HEK293 (cell line): ENCODE measurements at regions not wholly inside any gene's neighbourhood (a gene's known extent, or its start where the extent isn't known, plus 50 kb on each side); places are given as distances from the start of the nearest gene placed in this dataset.

Experiments used
- CTCF ChIA-PET: fragments of 350-600 bp; formaldehyde crosslinking; extraction: SDS; loops from one replicate; lab custom pipeline; 2021; ENCODE audit warnings: antibody characterized with exemption; lab: Yijun Ruan, JAX
- POLR2A ChIA-PET: fragments of 300-600 bp; formaldehyde crosslinking; extraction: SDS; loops from one replicate; lab custom pipeline; 2020; ENCODE audit warnings: antibody characterized with exemption, inconsistent platforms; lab: Yijun Ruan, JAX
- H3K27ac ChIP-seq: fragments of 200-500 bp; sonication (Bioruptor generic); 2 replicates; pipeline ENCODE4 v1.5.1; 2014; ENCODE audit warnings: low read depth, low read length, control low read depth, inconsistent platforms; ENCODE audit errors: extremely low read depth
- H3K36me3 ChIP-seq, 2 experiments: fragments of 200-500 bp in 1 of 2; sonication (Bioruptor generic) in 1 of 2; 1 replicate in 1 of 2; 2 replicates in 1 of 2; pipeline ENCODE4 v1.5.1; 2014 to 2017; ENCODE audit warnings: inconsistent platforms in 2 of 2, low read length in 2 of 2; ENCODE audit not compliant: control insufficient read depth in 2 of 2, insufficient read depth in 1 of 2
- H3K4me1 ChIP-seq: fragments of 200-500 bp; sonication (Bioruptor generic); 2 replicates; pipeline ENCODE4 v1.5.1; 2014; ENCODE audit warnings: mild to moderate bottlenecking, low read length, inconsistent platforms; ENCODE audit not compliant: control insufficient read depth, insufficient read depth
- H3K4me3 ChIP-seq: 2 replicates; pipeline ENCODE4 v1.5.1; 2011; ENCODE audit warnings: low read depth, mild to moderate bottlenecking, control low read depth, low read length, moderate library complexity
- H3K9me3 ChIP-seq: fragments of 200-500 bp; sonication (Bioruptor generic); 2 replicates; pipeline ENCODE4 v1.5.1; 2014; ENCODE audit warnings: low read depth, low read length, inconsistent platforms; ENCODE audit not compliant: control insufficient read depth, insufficient read depth
- MYNN ChIP-seq: fragments of 450-650 bp; formaldehyde crosslinking; IDR thresholded peaks from 2 replicates; pipeline ENCODE4 v1.5.1; 2016; ENCODE audit warnings: missing biosample characterization, missing genetic modification characterization, borderline replicate concordance
- SP2 ChIP-seq: fragments of 450-650 bp; formaldehyde crosslinking; IDR thresholded peaks from 2 replicates; pipeline ENCODE4 v1.5.1; 2016; ENCODE audit warnings: missing biosample characterization, missing genetic modification characterization
- ZFP37 ChIP-seq: fragments of 450-650 bp; formaldehyde crosslinking; IDR thresholded peaks from 2 replicates; pipeline ENCODE4 v1.5.1; 2016; ENCODE audit warnings: missing biosample characterization, missing genetic modification characterization
- ZNF132 ChIP-seq: fragments of 450-650 bp; formaldehyde crosslinking; IDR thresholded peaks from 2 replicates; pipeline ENCODE4 v1.5.1; 2017; ENCODE audit warnings: missing biosample characterization, missing genetic modification characterization, borderline replicate concordance
- ZNF169 ChIP-seq: fragments of 450-650 bp; formaldehyde crosslinking; IDR thresholded peaks from 2 replicates; pipeline ENCODE4 v1.5.1; 2016; ENCODE audit warnings: missing biosample characterization, missing genetic modification characterization
- ZNF174 ChIP-seq: fragments of 450-650 bp; formaldehyde crosslinking; IDR thresholded peaks from 2 replicates; pipeline ENCODE4 v1.5.0; 2017; ENCODE audit warnings: missing biosample characterization, mild to moderate bottlenecking, missing genetic modification characterization
- ZNF23 ChIP-seq: fragments of 450-650 bp; formaldehyde crosslinking; IDR thresholded peaks from 2 replicates; pipeline ENCODE4 v1.5.1; 2016; ENCODE audit warnings: missing biosample characterization, missing genetic modification characterization, borderline replicate concordance
- ZNF335 ChIP-seq: fragments of 450-650 bp; formaldehyde crosslinking; conservative IDR thresholded peaks from 2 replicates; pipeline ENCODE4 v1.5.1; 2016; ENCODE audit warnings: missing biosample characterization, missing genetic modification characterization
- ZNF391 ChIP-seq: fragments of 450-650 bp; formaldehyde crosslinking; IDR thresholded peaks from 2 replicates; pipeline ENCODE4 v1.5.1; 2016; ENCODE audit warnings: low read depth, missing biosample characterization, missing genetic modification characterization, borderline replicate concordance
- ZNF473 ChIP-seq: fragments of 450-650 bp; formaldehyde crosslinking; IDR thresholded peaks from 2 replicates; pipeline ENCODE4 v1.5.1; 2017; ENCODE audit warnings: missing biosample characterization, missing genetic modification characterization
- ZNF549 ChIP-seq: fragments of 450-650 bp; IDR thresholded peaks from 2 replicates; pipeline ENCODE4 v1.5.1; 2018; ENCODE audit warnings: missing biosample characterization, missing genetic modification characterization, mild to moderate bottlenecking, inconsistent platforms, moderate library complexity
- ZNF555 ChIP-seq: fragments of 450-650 bp; formaldehyde crosslinking; conservative IDR thresholded peaks from 2 replicates; pipeline ENCODE4 v1.5.1; 2017; ENCODE audit warnings: missing biosample characterization, mild to moderate bottlenecking, missing genetic modification characterization, inconsistent platforms
- ZNF560 ChIP-seq: fragments of 450-650 bp; formaldehyde crosslinking; IDR thresholded peaks from 2 replicates; pipeline ENCODE4 v1.5.1; 2017; ENCODE audit warnings: missing biosample characterization, missing genetic modification characterization, borderline replicate concordance
- ZNF639 ChIP-seq: fragments of 450-650 bp; formaldehyde crosslinking; IDR thresholded peaks from 2 replicates; pipeline ENCODE4 v1.5.1; 2016; ENCODE audit warnings: missing biosample characterization, missing genetic modification characterization
- ZSCAN23 ChIP-seq: fragments of 450-650 bp; formaldehyde crosslinking; IDR thresholded peaks from 2 replicates; pipeline ENCODE4 v1.5.1; 2016; ENCODE audit warnings: missing biosample characterization, missing genetic modification characterization
- TF ChIP-seq, protein P1 (sequence below): fragments of 450-650 bp; formaldehyde crosslinking; IDR thresholded peaks from 2 replicates; pipeline ENCODE4 v1.5.1; 2016; ENCODE audit warnings: missing biosample characterization, missing genetic modification characterization
- TF ChIP-seq, protein P2 (sequence below): fragments of 450-650 bp; formaldehyde crosslinking; IDR thresholded peaks from 2 replicates; pipeline ENCODE4 v1.5.1; 2016; ENCODE audit warnings: missing biosample characterization, missing genetic modification characterization
- TF ChIP-seq, protein P3 (sequence below): fragments of 450-650 bp; formaldehyde crosslinking; IDR thresholded peaks from 2 replicates; pipeline ENCODE4 v1.5.1; 2017; ENCODE audit warnings: missing biosample characterization, missing genetic modification characterization
- TF ChIP-seq, protein P4 (sequence below): sonication (generic); formaldehyde crosslinking; IDR thresholded peaks from 2 replicates; pipeline ENCODE4 v1.8.1; 2022; ENCODE audit warnings: mild to moderate bottlenecking, moderate library complexity, missing genetic modification reagents
- TF ChIP-seq, protein P5 (sequence below): fragments of 450-650 bp; formaldehyde crosslinking; IDR thresholded peaks from 2 replicates; pipeline ENCODE4 v1.5.1; 2016; ENCODE audit warnings: missing biosample characterization, missing genetic modification characterization

- no peaks in the 10 kb centered on the region for H3K9me3 ChIP-seq
- TF ChIP-seq ZNF174 (tag by site-specific recombination) (no peak), MYNN (tag by site-specific recombination) (no peak), ZNF335 (tag by site-specific recombination) (no peak), ZNF549 (tag by site-specific recombination) (peak; percentile 59; the same call in 1 of the 2 replicates)
- TF ChIP-seq, protein P1, sequence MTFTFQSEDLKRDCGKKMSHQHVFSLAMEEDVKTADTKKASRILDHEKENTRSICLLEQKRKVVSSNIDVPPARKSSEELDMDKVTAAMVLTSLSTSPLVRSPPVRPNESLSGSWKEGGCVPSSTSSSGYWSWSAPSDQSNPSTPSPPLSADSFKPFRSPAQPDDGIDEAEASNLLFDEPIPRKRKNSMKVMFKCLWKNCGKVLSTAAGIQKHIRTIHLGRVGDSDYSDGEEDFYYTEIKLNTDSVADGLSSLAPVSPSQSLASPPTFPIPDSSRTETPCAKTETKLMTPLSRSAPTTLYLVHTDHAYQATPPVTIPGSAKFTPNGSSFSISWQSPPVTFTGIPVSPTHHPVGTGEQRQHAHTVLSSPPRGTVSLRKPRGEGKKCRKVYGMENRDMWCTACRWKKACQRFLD (tag by site-specific recombination): no peak
- ChIA-PET POLR2A (interaction anchor here (0.6 kb wide), 1 partner anchor 11 kb away, joined by 5 read pairs; no protein-coding TSS in a partner anchor), CTCF (no interaction called here)
- no peaks in the 10 kb centered on the region for H3K4me1 ChIP-seq
- H3K4me3 ChIP-seq: no peak overlapping the region
- H3K27ac ChIP-seq: no peak overlapping the region
- H3K36me3 ChIP-seq: no peaks in the 10 kb centered on the region
Measured at GRCh38 chr17:69820876-69821473, 254.1 kb upstream of the KCNJ16 start.

DNA sequence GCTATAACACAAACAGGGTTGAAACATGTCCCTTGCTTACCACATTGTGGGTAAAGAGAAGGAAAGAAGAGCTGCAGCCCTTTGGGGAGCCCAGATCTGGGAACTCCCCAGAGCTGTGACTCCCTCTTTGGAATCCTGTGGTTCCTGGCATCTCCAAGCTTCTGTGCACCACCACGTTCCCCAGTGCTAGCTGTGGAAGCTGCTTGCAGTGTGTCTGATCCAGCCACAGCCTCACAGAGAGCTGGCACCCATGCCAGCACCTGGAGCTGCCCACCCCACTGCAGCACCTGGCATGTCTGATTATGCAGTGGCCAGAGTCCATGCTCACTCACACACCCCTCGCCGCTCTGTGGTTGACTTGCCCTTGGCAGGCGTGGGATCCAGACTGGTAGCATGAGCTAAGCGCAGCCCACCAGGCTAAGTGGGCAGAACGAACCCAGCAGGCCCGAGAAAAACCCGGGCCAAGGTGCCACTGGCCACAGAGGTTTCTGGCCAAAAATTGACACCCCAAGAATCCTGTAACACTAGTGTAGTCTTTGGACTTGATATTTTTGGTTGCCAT, 252.6 kb upstream of the KCNJ16 start:
- no peak overlapping the region for H3K4me3 ChIP-seq
- H3K27ac ChIP-seq: no peak overlapping the region
- H3K9me3 ChIP-seq: no peaks in the 10 kb centered on the region
- POLR2A ChIA-PET: no interaction called here
- TF ChIP-seq ZNF555 (tag by site-specific recombination): no peak
- TF ChIP-seq, protein P2, sequence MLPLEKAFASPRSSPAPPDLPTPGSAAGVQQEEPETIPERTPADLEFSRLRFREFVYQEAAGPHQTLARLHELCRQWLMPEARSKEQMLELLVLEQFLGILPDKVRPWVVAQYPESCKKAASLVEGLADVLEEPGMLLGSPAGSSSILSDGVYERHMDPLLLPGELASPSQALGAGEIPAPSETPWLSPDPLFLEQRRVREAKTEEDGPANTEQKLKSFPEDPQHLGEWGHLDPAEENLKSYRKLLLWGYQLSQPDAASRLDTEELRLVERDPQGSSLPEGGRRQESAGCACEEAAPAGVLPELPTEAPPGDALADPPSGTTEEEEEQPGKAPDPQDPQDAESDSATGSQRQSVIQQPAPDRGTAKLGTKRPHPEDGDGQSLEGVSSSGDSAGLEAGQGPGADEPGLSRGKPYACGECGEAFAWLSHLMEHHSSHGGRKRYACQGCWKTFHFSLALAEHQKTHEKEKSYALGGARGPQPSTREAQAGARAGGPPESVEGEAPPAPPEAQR (tag by site-specific recombination): no peak
- no peak for TF ChIP-seq ZNF23 (tag by site-specific recombination)
- no peak for TF ChIP-seq ZNF169
- TF ChIP-seq ZNF132: no peak
- no peak for TF ChIP-seq ZNF560
- TF ChIP-seq, protein P3, sequence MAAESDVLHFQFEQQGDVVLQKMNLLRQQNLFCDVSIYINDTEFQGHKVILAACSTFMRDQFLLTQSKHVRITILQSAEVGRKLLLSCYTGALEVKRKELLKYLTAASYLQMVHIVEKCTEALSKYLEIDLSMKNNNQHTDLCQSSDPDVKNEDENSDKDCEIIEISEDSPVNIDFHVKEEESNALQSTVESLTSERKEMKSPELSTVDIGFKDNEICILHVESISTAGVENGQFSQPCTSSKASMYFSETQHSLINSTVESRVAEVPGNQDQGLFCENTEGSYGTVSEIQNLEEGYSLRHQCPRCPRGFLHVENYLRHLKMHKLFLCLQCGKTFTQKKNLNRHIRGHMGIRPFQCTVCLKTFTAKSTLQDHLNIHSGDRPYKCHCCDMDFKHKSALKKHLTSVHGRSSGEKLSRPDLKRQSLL (tag by site-specific recombination): no peak
- TF ChIP-seq, all 188 proteins: peak for 0
- no peaks in the 10 kb centered on the region for H3K36me3 ChIP-seq
- CTCF ChIA-PET: no interaction called here
- no peaks in the 10 kb centered on the region for H3K4me1 ChIP-seq

- no peak for TF ChIP-seq ZNF639 (tag by site-specific recombination)
- TF ChIP-seq ZNF473 (tag by site-specific recombination): no peak
- TF ChIP-seq, protein P2 (tag by site-specific recombination): no peak
- TF ChIP-seq ZNF391 (tag by site-specific recombination): no peak
- TF ChIP-seq, protein P4, sequence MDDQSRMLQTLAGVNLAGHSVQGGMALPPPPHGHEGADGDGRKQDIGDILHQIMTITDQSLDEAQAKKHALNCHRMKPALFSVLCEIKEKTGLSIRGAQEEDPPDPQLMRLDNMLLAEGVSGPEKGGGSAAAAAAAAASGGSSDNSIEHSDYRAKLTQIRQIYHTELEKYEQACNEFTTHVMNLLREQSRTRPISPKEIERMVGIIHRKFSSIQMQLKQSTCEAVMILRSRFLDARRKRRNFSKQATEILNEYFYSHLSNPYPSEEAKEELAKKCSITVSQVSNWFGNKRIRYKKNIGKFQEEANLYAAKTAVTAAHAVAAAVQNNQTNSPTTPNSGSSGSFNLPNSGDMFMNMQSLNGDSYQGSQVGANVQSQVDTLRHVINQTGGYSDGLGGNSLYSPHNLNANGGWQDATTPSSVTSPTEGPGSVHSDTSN (CRISPR knock-in tag): no peak
- no peak for TF ChIP-seq SP2 (tag by site-specific recombination)
- no peak for TF ChIP-seq ZFP37
- no peak for TF ChIP-seq ZSCAN23
- TF ChIP-seq, protein P5, sequence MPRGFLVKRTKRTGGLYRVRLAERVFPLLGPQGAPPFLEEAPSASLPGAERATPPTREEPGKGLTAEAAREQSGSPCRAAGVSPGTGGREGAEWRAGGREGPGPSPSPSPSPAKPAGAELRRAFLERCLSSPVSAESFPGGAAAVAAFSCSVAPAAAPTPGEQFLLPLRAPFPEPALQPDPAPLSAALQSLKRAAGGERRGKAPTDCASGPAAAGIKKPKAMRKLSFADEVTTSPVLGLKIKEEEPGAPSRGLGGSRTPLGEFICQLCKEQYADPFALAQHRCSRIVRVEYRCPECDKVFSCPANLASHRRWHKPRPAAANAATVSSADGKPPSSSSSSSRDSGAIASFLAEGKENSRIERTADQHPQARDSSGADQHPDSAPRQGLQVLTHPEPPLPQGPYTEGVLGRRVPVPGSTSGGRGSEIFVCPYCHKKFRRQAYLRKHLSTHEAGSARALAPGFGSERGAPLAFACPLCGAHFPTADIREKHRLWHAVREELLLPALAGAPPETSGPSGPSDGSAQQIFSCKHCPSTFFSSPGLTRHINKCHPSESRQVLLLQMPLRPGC (tag by site-specific recombination): no peak
- H3K27ac ChIP-seq: no peak overlapping the region
- no peaks in the 10 kb centered on the region for H3K9me3 ChIP-seq
- ChIA-PET CTCF (no interaction called here), POLR2A (no interaction called here)
- no peaks in the 10 kb centered on the region for H3K4me1 ChIP-seq
- H3K4me3 ChIP-seq: no peak overlapping the region
- H3K36me3 ChIP-seq: no peaks in the 10 kb centered on the region
Measured at GRCh38 chr17:69828087-69828486, 246.9 kb upstream of the KCNJ16 start.
